Renal cortex interstitium (tissue), 11 donors: ENCODE measurements at regions not wholly inside any gene's neighbourhood (a gene's known extent, or its start where the extent isn't known, plus 50 kb on each side); places are given as distances from the start of the nearest gene placed in this dataset.
"Not testable (repeated sequence)": the region's sequence is repeated elsewhere in the genome, so short reads cannot be mapped to it uniquely, and the experiment has no call there.

Experiments
- DNase-seq, 11 donors: peaks; one replicate each; pipeline ENCODE4 v3.0.0-alpha.2; 2013; ENCODE audit warnings: low read depth in 9 of 11, low spot score in 4 of 11; ENCODE audit errors: extremely low read depth in 1 of 11

DNA sequence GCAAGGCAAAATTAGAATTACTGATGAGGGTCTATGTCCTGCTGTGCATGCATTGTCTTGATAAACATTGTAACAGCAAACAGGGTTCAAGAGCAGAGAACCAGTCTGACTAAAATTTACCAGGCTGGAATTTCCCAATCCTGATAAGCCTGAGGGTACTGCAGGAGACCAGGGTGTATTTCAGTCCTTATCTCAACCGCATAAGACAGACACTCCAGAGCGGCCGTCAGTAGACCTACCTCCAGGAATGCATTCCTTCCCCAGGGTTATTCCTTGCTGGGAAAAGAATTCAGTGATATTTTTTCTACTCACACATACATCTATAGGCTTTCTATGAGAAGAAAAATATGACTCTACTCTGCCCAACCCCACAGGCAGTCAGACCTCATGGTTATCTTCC, 466.1 kb downstream of the SLC6A15 start:
- not testable (repeated sequence) for DNase-seq

DNA sequence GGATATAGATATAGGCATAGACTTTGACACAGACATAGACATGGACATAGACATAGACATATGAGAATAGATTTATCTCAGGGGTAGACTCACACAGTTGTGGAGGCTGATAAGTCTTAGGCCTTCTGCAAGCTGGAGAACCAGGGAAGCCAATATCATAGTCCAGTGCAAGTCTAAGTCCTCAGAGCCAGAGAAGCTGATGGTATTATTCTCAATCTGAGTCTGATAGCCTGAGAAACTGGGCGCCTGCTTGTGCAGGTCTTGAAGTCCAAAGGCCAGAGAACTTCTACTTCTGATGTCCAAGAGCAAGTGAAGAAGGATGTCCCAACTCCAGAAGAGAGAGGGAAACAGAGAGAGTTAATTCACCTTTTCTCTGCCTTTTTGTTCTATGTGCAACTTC, 476.5 kb downstream of the SLC6A15 start:
- DNase-seq = no peak

DNA sequence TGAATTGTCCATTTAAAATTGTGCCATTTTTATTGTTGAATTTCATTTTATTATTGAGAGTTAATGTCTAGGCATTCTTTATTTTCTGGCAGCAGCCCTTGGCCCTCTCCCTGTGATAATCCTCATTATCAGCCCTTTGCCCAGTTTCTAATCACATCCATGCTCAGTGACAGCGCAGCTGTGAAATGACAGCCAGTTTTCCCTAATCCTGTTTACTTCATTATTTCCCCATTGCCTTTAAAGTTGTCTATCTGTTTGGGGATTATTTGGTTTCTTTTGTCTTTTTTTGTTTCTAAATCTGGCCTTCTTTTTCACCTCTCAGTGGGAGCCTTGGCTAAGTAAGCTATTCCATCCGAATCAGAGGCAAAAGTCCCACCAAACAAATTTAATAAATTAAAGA, 476.9 kb downstream of the SLC6A15 start:
- DNase-seq = no peak

DNA sequence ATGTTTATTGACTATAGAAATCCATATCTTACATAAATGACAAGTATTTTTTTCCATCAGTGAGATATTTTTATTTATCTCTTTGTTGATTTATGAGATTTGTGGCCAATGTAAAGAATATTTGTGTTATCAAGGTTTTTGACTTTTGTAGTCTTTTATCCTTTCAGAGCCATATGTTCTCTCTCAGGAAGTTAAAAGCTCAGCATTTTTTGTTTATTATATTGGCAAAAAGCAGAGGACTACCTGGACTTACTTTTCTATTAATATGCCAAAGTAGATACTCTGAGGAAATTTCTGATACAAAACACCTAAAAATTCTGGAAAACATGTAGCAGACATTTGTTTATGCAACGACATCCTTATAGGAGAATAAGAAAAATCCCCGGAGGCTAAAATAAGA, 490.3 kb downstream of the SLC6A15 start:
- DNase-seq = no peak

DNA sequence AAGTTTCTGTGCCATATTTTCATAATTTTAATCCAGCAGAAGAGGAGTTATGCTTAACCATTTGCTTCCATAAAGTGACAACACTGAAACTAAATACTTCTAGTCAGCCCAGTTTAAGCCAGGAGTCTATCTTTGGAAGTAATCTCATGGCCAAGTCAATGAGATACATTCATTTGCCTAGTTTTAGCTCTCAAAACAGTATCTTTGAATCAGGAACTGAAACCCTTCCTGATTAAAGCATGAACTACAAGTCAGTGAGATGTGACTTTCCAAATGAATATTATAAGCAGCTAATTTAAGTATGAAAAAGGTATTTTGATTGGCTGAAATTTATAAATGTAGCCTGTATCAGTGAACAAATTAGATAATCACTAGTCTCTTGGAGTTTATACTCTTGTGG, 491.5 kb downstream of the SLC6A15 start:
- DNase-seq = no peak

DNA sequence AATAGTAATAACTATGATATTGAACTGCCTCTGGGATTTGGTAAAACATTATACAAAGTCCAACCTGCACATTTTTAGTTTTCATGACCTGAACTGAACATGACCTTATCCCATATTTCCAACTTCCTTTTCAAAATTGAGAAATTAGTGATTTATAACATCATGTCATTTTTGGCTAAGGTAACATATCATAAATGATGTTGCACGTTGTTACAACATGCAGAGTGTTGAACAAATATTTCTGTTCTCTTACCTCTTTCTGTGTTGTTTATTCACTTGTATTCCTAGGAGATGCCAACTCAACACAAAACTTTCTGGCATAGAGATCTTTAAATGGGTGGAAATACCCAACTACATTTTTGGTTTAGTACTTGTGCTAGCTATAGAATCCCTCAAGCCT, 496.0 kb downstream of the SLC6A15 start:
- no peak for DNase-seq

DNA sequence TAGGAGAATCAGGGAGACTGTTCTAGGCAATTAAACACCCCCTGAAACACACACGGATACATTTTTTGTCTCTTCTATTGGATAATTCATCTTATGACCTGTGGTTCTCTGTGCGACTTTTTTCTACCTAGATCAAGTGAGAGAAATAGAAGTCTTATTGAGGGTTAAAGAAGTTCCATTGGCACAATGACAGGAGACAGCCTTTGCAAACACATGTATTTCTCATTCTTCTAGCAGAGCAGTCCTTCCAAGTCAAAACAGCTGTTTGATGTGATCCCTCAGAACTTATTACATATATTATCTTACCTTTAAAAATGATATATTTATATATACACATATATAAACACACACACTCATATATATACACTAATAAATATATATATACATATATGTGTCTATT, 496.7 kb downstream of the SLC6A15 start:
- DNase-seq = no peak

DNA sequence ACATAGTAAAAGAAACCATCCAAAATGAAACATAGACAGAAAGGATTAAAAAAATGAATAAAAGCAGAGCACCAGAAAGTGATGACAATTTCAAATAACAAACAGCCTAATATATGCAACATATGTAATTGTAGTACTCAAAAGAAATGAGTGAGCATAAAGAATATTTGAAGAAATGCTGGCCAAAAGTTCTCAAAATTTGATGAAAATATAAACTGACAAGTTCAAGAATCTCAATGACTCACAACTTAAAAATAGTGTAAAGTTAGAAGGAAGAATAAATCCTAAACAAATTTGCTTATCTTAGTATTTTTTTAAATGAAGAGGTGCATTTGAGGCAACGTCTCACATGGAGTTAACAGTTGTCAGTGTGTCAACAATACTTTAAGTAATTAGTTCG, 498.9 kb downstream of the SLC6A15 start:
- no peak for DNase-seq

DNA sequence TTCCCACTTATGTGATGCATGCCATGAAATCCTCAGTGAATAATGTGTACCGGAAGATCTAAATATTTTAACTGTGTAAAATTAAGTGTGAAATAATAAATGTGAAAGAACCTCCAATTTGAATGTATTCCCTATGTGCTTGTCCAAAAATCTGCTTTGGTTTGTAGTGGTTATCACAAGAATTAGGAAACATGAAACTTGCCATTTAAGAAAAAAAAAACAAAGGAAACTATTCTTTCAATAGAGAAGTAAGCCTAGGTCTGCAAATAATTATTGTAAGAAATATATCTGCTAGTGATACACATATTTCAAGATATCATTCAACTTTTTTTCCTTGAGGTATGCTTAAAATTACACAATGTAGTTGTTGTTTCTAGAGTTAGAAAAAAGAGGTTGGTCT, 500.4 kb downstream of the SLC6A15 start:
- DNase-seq = no peak

DNA sequence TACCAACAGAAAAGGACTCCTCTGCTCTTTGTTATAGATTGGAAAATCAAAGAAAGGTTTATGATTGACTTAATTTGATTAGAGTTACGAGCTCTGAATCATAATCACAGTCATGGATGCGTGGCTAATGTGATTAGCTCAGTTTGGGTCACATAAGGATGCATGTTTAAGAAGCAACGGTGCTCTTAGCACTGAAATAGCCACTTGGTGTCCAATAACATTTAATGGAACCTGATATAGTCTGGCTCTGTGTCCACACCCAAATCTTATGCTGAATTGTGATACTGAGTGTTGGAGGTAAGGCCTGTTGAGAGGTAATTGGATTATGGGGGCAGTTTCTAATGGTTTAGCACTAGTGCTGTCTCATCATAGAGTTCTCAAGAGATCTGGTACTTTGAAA, 501.6 kb downstream of the SLC6A15 start:
- DNase-seq = no peak

DNA sequence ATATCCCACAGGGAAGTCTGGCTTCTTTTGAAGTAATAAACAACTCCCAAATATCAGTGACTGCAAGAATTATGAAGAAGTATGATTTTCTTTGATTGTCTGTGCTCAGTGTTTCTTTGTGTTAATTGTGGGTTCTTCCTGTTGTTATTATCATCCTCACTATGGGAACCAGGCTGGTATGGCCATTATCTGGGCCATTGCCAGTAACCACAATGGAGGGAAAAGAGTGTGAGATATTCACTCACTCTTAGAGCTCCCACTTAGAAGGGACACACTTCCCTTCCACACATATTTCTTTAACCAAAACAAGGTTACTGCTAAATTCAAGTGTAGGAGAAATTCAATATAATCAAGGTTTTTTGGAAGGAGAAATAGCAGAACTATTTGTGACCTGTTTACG, 503.7 kb downstream of the SLC6A15 start:
- DNase-seq = no peak

DNA sequence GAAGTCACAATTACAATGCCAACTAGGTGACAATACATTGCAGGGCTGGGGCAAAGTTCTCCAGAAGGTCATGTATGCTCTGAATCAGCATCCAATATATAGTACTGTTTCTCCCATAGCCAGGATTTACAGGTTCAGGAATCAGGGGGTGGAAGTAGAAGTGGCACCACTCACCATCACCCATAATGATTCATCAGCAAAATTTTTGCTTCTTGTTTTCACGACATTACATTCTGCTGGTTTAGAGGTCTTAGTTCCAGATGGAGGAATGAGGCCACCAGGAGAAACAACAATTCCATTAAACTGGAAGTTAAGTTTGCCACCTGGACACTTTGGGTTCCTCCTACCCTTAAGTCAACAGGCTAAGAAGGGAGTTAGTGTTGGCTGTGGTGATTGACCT, 505.9 kb downstream of the SLC6A15 start:
- DNase-seq = not testable (repeated sequence)

DNA sequence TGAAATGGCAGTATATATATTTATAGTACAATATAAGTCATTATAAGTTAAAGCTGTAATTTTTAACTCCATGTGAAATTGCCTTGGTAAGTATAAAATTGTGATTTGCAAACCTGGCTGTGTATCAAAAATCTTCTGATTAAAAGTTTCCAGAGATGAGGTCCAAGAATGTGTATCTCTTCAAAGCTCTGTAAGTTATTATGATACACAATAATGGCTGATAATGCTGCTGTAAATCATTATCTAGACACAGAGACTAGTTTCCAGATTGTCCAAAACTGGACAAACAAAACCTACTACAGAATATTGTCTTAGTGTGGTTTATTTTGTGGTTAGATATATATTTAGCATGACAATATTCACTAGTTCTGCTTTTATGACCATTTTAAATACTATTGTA, 514.8 kb downstream of the SLC6A15 start:
- peak in 6 of 11 donors; percentile 5 to 38 (median 20) for DNase-seq

DNA sequence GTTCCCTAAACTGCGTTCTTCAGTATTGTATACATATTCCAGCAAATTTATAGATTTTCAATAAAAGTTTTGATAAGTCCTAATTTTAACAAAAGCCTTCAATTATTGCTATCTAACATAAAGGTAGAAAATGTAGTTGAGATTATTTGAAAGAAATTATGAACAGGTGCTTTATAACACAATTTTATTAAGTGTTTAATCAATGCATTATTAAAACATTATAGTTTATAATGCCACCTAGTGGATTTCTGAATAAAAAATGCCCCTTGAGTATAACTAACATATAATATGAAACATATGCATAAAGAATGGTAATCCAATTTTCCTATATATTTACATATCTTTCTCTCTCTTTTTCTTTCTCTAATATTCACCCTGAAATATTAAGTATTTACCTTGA, 515.3 kb downstream of the SLC6A15 start:
- DNase-seq = peak in 1 of 11 donors; percentile 9

DNA sequence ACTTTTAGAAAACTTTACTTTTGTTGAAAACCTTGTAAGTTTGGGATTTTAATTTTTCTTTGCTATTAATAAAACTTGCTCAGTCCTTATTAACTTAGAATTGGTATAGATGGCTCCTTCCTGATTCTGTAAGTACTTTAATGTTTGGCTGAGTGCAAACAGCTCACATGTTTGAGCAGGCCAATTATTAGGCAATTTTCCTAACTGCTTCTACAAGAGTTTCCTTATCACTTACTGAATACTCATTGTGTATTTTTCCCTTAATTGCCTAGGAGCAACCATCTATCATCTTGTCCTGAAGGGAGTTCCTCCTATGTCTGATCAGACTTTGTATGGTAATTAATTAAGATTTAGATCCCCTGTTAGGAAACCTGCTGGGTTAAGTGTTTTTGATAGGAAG, 521.4 kb downstream of the SLC6A15 start:
- not testable (repeated sequence) for DNase-seq

DNA sequence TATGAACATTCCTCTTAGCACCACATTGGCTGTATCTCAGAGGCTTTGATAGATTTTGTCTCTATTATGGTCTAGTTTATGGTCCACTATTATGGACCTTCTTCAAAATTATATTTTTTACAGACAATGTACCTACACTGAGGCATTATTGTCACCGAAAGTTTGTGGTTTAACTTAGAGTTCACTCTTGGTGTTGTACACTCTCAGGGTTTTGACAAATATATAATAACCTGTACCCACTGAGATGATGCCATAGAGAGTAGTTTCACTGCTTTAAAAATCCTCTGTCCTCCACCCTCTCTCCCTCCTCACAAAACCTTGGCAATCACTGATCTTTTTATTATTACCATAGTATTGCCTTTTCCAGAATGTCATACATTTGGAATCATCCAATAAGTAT, 528.2 kb downstream of the SLC6A15 start:
- no peak for DNase-seq

DNA sequence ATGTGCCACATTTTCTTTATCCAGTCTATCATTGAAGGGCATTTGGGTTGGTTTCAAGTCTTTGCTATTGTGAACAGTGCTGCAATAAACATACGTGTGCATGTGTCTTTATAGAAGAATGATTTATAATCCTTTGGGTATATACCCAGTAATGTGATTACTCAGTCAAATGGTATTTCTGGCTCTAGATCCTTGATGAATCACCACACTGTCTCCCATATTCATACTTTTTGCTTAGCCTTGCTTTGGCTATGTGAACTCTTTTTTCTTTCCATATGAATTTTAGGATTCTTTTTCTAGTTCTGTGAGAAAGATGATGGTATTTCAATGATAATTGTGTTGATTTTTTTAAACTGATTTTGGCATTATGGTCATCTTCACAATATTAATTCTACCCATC, 530.1 kb downstream of the SLC6A15 start:
- not testable (repeated sequence) for DNase-seq

DNA sequence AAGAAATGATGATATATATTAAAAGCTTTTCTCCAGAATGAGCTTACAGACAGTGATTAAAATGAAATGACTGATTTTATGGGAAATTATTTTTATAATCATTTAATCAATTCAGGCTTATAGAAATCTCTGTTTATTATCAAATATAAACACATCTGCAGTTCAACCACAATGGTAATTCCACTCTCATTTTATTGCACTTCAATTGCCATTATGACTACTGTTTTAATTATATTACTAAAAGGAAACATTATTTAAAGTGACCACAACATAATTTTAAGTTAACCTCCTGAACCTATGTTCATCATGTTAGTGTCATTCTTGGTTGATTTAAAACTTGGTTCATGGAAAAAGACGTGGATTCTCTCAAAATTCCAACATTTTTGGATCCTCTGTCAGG, 536.3 kb downstream of the SLC6A15 start:
- DNase-seq = no peak

DNA sequence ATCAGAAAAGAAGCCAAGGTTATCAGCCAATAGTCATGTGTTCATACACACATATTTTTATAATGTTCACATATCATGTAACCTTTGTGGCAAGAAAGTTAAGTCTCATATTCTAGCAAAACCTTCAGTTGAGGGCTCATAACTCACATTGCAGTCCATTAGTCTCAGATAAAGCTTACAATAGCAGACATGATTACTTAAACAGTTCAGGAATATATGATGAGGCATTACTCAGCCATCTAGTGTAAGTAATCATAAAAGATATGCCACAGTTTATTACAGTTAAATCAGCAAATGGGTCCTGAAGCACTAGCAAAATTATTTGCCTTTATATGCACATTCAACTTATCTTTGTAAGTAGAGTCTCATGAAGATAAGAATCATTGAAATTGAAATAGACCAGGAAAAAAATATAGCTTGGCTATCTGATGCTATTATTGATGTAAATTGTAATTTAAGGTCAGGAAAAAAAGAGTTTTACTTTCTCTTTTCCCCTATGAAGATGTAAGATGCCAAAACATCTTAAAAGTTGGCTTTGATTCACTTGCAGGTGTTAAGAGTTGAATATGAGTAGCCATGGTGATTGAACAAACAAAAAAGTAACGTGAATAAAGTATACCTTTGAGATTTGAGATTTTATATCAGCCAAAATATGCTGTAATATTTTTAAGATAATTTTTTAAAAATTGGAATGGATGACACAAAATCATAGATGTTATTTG, 537.0 kb downstream of the SLC6A15 start:
- no peak for DNase-seq

DNA sequence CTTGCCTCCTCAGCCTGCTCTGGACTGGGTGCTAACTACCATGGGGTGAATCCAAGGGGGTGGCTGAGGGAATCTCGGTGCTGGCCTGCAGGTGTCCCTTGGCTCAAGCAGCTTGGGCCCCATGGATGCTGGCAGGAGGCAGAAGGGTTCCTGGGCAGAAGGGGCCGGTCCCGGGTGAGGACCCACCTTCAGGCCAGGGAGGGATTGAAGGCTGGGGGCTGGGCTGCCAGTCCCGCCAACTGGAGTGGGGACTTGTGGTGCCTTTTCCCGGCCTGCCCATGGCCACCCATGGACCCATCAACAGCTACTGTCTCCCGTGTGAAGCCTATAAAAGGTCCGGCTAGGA, 550.1 kb downstream of the SLC6A15 start:
- no peak for DNase-seq

DNA sequence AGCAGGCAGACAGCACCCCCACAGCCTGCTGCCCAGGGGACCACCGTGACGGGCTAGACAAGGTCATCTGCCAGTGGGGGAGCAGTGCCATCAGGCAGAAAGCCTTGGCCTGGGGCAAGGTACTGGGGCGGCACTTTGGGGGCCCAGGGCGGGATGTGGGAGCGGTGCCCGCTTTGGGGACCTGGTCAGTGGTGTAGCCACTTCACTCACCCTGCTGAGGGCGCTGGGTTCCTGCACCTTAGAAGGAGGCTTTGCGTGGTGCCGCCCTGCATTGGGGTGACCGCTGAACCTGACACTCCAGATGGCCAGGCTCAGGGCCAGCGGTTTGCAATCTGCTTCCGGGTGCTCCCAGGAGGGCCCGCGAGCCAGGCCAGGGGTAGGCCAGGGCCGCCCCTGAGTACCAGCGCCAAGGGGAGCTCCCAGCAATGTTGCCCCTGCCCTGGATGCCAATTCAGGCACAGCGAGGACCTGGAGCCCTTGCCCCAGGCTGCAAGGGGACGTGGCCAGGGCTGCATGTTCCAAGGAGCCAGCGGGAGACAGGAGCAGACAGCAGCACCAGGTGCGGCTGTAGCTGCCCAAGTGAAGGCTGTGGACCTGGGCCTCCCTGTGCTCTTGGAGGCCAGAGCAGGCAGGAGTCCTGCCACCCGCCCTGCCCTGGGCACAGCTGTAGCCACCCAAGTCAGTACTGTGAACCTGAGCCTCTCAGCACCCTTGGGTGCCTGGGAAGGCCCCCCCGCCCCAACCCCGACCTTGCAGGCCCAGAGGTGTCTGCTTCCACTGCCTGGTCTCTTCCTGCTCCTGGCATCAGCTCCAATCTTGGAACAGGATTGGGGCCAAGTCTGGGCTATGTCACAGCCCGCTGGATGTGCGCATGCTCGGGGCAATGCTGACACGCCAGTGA, 550.7 kb downstream of the SLC6A15 start:
- DNase-seq = no peak
